Gastroesophageal sphincter (tissue), 4 donors: ENCODE measurements at regions not wholly inside any gene's neighbourhood (a gene's known extent, or its start where the extent isn't known, plus 50 kb on each side); places are given as distances from the start of the nearest gene placed in this dataset.

ENCODE experiments used
- ATAC-seq: fragments of 150-250 bp; one replicate; pipeline ENCODE4 v1.9.1; 2016; ENCODE audit warnings: mild to moderate bottlenecking, moderate library complexity
- H3K27ac ChIP-seq, 4 donors: fragments of 200-600 bp; sonication (generic) in 3 of 4; 1 replicate in 3 of 4; 2 replicates in 1 of 4; pipeline ENCODE4 v1.5.1; 2016 to 2019
- H3K27me3 ChIP-seq: fragments of 200-600 bp; sonication (generic); one replicate; pipeline ENCODE4 v1.5.1; 2019
- H3K36me3 ChIP-seq, 2 donors: fragments of 200-600 bp; sonication (generic); one replicate each; pipeline ENCODE4 v1.5.1; 2019; ENCODE audit warnings: control low read depth in 1 of 2
- H3K4me1 ChIP-seq, 3 donors: fragments of 200-600 bp; sonication (generic); 1 replicate in 2 of 3; 2 replicates in 1 of 3; pipeline ENCODE4 v1.5.1; 2016 to 2019; ENCODE audit warnings: control low read depth in 2 of 3
- H3K4me3 ChIP-seq, 2 donors: fragments of 200-600 bp; sonication (generic); one replicate each; pipeline ENCODE4 v1.5.1; 2019; ENCODE audit warnings: mild to moderate bottlenecking in 1 of 2, moderate library complexity in 1 of 2
- H3K9me3 ChIP-seq, 3 donors: fragments of 200-600 bp; sonication (generic); one replicate each; pipeline ENCODE4 v1.5.1; 2017 to 2019; ENCODE audit warnings: control low read depth in 2 of 3
- EP300 ChIP-seq: sonication (generic); formaldehyde crosslinking; IDR thresholded peaks from one replicate; pipeline ENCODE4 v1.6.1; 2017; ENCODE audit warnings: antibody characterized with exemption, mild to moderate bottlenecking
- POLR2A ChIP-seq, 2 donors: fragments of 450-650 bp; IDR thresholded peaks; one replicate each; pipeline ENCODE4 v1.6.1; 2017; ENCODE audit warnings: antibody characterized with exemption in 2 of 2, mild to moderate bottlenecking in 2 of 2, moderate library complexity in 1 of 2
- POLR2AphosphoS5 ChIP-seq: sonication (generic); formaldehyde crosslinking; IDR thresholded peaks from one replicate; pipeline ENCODE4 v1.6.1; 2017; ENCODE audit warnings: antibody characterized with exemption
- WGBS, 2 donors: methylation state at CpG; one replicate each; pipeline ENCODE4 v1.1.5; 2018; ENCODE audit warnings: low coverage in 1 of 2; 5-methylcytosine and 5-hydroxymethylcytosine counted together
- TF ChIP-seq, protein P1 (sequence below), 4 experiments: fragments of 200-600 bp in 2 of 4; fragments of 450-650 bp in 2 of 4; sonication (generic) in 1 of 4; IDR thresholded peaks; one replicate each; pipeline ENCODE4 v1.5.1; 2017 to 2019; ENCODE audit warnings: antibody characterized with exemption in 4 of 4, mild to moderate bottlenecking in 2 of 4, moderate library complexity in 2 of 4

GRCh38 chr9:15080401-15080800 is 170.2 kb upstream of the FREM1 start:
- TF ChIP-seq POLR2AphosphoS5 (no peak), EP300 (no peak), POLR2A (IDR thresholded peaks at IDR 0.05) (no peak)
- TF ChIP-seq, protein P1, sequence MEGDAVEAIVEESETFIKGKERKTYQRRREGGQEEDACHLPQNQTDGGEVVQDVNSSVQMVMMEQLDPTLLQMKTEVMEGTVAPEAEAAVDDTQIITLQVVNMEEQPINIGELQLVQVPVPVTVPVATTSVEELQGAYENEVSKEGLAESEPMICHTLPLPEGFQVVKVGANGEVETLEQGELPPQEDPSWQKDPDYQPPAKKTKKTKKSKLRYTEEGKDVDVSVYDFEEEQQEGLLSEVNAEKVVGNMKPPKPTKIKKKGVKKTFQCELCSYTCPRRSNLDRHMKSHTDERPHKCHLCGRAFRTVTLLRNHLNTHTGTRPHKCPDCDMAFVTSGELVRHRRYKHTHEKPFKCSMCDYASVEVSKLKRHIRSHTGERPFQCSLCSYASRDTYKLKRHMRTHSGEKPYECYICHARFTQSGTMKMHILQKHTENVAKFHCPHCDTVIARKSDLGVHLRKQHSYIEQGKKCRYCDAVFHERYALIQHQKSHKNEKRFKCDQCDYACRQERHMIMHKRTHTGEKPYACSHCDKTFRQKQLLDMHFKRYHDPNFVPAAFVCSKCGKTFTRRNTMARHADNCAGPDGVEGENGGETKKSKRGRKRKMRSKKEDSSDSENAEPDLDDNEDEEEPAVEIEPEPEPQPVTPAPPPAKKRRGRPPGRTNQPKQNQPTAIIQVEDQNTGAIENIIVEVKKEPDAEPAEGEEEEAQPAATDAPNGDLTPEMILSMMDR (IDR thresholded peaks at IDR 0.05) = no peak
- no peaks in the 10 kb centered on the region for H3K9me3 ChIP-seq
- no peak overlapping the region for H3K27ac ChIP-seq
- no peaks in the 10 kb centered on the region for H3K36me3 ChIP-seq
- no peak overlapping the region for H3K4me3 ChIP-seq
- no peaks in the 10 kb centered on the region for H3K4me1 ChIP-seq
- no peak for ATAC-seq
- H3K27me3 ChIP-seq = no peaks in the 10 kb centered on the region
- WGBS, 2 donors = 100% methylated on average over 1 to 3 of the region's 3 CpGs

DNA sequence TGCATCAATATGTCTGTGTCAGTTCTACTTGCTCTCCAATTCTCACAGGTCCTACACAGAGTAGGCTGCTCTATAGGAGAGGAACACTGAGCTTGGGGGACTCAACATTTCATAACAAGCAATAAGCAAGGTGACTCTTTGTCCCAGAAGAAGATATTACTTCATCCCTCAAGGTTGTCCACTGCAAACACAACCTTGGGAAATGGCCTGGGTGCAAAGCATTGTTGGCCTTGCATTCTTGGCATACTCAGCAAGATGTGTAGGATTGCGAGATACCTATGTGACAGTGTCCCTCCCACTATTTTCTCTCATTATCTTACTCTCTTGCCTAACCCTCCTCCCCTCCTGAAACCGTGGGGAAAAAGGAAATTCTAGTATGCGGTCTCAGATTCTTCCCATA is 169.8 kb upstream of the FREM1 start:
- no peak for ATAC-seq
- 83% methylated on average over 3 of the region's 3 CpGs; no CpG with 5 or more reads in 1 of the 2 donors for WGBS, 2 donors
- Histone ChIP-seq H3K9me3 (no peaks in the 10 kb centered on the region), H3K4me3 (no peak overlapping the region), H3K36me3 (no peaks in the 10 kb centered on the region), H3K27ac (no peak overlapping the region), H3K27me3 (no peaks in the 10 kb centered on the region), H3K4me1 (no peaks in the 10 kb centered on the region)
- TF ChIP-seq, protein P1 (IDR thresholded peaks at IDR 0.05) = no peak

DNA sequence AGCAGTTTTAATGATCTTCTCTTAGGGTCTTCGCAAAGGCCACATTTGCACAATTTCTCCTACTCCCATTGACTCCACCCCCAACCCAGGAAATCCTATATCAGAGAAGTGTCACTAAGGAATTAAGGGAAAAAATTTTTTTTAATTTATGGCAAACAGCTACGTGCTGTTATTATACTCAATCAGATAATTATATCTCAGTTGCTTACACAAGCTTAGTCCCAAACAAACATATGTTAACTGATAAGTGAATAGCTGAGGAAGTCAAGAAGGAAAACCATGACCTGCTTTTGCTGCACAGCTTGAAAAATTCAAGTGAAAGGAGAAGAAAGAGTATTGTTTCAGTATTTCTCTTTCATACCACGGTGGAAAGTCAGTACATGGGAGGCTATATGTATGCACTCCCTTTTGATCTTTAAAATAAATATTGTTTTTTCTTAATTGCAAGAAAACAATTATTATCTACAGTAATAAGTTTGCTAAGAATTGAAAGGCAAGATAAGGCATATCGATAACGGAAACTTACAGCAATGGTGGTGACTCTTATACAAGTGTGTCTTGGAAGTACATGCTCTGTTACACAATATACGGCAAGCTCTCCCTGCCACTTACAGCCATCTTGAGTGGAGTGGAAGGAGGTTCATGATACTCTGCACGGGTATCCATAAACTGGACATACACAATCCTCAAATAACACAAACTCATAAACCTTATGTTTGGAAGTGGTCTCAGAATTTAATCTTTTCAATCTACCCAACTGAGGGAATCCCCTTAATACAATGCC is 167.9 kb upstream of the FREM1 start:
- Histone ChIP-seq H3K4me3 (no peak overlapping the region), H3K4me1 (no peaks in the 10 kb centered on the region), H3K27me3 (no peaks in the 10 kb centered on the region), H3K36me3 (no peaks in the 10 kb centered on the region), H3K27ac (no peak overlapping the region), H3K9me3 (no peaks in the 10 kb centered on the region)
- TF ChIP-seq POLR2A (IDR thresholded peaks at IDR 0.05) (no peak), POLR2AphosphoS5 (no peak), EP300 (no peak)
- TF ChIP-seq, protein P1 (IDR thresholded peaks at IDR 0.05) = no peak
- 75 to 80% methylated on average over 7 of the region's 7 CpGs for WGBS, 2 donors
- ATAC-seq = no peak

- WGBS, 2 donors = 65% methylated on average over 2 of the region's 2 CpGs; no CpG with 5 or more reads in 1 of the 2 donors
- Histone ChIP-seq H3K27me3 (no peaks in the 10 kb centered on the region), H3K4me3 (no peak overlapping the region), H3K36me3 (no peaks in the 10 kb centered on the region), H3K27ac (no peak overlapping the region), H3K9me3 (no peaks in the 10 kb centered on the region), H3K4me1 (no peaks in the 10 kb centered on the region)
- no peak for TF ChIP-seq POLR2A (IDR thresholded peaks at IDR 0.05)
- TF ChIP-seq, protein P1 (IDR thresholded peaks at IDR 0.05) = no peak
- no peak for TF ChIP-seq EP300
- TF ChIP-seq POLR2AphosphoS5 = no peak
- ATAC-seq = no peak
Observed at GRCh38 chr9:15073620-15074019, 163.4 kb upstream of the FREM1 start.

GRCh38 chr9:15070716-15071115 is 160.5 kb upstream of the FREM1 start:
- WGBS, 2 donors = 78 to 87% methylated on average over 2 of the region's 2 CpGs
- Histone ChIP-seq H3K4me3 (no peak overlapping the region), H3K27ac (no peak overlapping the region), H3K27me3 (no peaks in the 10 kb centered on the region), H3K4me1 (no peaks in the 10 kb centered on the region), H3K9me3 (no peaks in the 10 kb centered on the region), H3K36me3 (no peaks in the 10 kb centered on the region)
- ATAC-seq = no peak
- no peak for TF ChIP-seq POLR2AphosphoS5
- TF ChIP-seq POLR2A (IDR thresholded peaks at IDR 0.05) = no peak
